ENCODE measurements at regions not wholly inside any gene's neighbourhood (a gene's known extent, or its start where the extent isn't known, plus 50 kb on each side); places are given as distances from the start of the nearest gene placed in this dataset.

DNA sequence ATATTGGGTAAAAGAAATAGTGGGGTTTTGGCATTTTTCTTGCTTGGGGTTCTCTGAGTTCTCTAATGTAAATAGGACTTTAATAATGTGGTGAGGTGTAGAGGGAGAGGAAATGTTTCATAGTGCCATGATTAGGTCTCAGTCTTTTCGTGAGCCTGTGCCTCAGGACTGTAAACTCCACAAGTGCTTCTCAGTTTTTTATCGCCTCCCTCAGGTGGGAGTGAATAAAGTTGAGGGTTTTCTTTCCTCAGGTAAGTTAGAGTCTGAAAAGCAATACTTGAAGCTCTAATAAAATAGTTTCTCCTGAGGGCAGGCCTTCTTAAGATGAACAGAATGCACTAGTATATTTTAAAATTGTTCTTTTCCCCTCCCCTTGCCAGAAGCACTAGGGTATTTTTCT, 243.1 kb upstream of the SETBP1 start:
- DNase-seq (ENCODE audit: low spot score) = no peak

GRCh38 chr18:44450226-44450625, 230.5 kb upstream of the SETBP1 start:
- no peak for DNase-seq (ENCODE audit: low spot score)

GRCh38 chr18:44452346-44452745, 228.3 kb upstream of the SETBP1 start:
- DNase-seq (ENCODE audit: low spot score) = no peak

- DNase-seq (ENCODE audit: low spot score) = no peak
Measured at GRCh38 chr18:44453505-44453904, 227.2 kb upstream of the SETBP1 start.

GRCh38 chr18:44458777-44459176, 221.9 kb upstream of the SETBP1 start:
- DNase-seq (ENCODE audit: low spot score) = no peak

DNA sequence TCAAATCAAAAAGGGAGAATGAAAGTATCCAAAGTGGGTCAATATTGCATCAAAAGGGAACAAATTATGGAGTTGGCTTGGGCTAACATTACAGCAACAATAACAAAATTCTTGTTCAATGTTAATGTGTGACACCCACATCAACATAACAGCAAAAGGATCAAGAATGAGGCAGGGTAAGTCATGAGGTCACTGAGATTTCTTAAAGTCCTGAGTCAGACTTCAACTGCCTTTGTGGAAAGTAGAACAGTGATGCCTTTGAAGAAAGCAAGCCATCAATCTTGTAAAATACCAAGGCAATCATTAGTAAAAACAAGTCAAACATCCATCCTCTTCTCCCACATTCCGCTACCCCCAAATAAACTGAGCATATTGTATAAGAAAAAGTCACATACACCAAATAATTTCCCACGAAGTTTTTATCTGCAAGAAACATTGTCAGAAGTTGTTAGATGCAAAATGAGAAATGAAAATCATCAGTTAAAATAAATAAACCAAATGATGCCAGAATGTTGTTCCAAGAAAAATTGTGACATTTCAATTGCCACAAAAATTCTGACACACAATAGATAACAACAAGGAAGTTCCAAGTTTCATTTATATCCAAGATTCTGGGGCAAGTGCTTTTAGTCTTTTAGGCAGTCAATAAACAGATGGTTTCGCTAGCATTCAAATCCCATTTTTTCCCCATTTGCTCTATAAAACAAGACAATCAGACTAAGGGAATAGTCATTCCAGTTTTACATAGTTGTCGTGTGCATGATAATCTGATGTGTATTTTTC, 216.1 kb upstream of the SETBP1 start:
- no peak for DNase-seq (ENCODE audit: low spot score)

- DNase-seq (ENCODE audit: low spot score) = no peak
Measured at GRCh38 chr18:44465381-44465841, 215.3 kb upstream of the SETBP1 start.

GRCh38 chr18:44466997-44467396, 213.7 kb upstream of the SETBP1 start:
- no peak for DNase-seq (ENCODE audit: low spot score)

- DNase-seq (ENCODE audit: low spot score) = no peak
Measured at GRCh38 chr18:44467718-44468117, 213.0 kb upstream of the SETBP1 start.

GRCh38 chr18:44473394-44474066, 207.2 kb upstream of the SETBP1 start:
- no peak for DNase-seq (ENCODE audit: low spot score)

GRCh38 chr18:44474067-44474411, 206.6 kb upstream of the SETBP1 start:
- no peak for DNase-seq (ENCODE audit: low spot score)

DNA sequence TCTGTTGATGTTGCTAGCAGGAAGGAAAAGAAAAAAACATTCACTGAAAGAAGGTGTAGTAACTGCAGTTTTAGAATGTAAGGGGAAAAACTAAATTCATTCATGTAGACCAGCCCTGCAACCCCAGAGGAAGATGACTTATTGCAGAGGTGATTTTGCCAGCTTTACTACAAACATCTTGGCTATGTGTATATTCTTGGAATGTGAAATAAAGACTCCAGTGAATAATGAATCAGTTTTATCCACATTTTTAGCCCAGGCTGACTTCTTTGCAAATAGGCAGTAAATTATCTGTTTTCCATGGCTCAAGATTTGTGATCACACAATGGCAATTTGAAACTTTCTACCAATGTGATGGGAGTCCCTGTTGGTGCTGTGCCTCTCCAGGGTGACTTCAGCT, 206.1 kb upstream of the SETBP1 start:
- no peak for DNase-seq (ENCODE audit: low spot score)

- no peak for DNase-seq (ENCODE audit: low spot score)
Measured at GRCh38 chr18:44482761-44483160, 197.9 kb upstream of the SETBP1 start.

DNA sequence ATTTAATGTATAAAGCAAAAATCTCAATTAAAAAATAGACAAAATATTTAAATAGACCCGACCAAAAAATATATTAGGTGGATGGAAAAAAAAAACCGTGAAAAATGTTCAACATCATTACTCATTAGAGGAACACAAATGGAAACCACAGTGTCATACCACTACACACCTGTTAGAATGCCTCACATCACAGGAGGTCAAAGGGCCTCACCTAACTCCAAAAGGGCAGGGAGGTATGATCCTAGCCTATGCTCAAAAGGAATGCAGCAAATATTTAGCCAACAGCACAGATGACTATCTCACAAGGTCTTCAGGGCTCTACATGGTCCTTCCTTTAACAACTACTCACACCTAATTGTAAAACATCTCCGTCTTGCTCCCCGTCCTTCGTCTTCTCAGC, 185.5 kb upstream of the SETBP1 start:
- DNase-seq (ENCODE audit: low spot score) = no peak

DNA sequence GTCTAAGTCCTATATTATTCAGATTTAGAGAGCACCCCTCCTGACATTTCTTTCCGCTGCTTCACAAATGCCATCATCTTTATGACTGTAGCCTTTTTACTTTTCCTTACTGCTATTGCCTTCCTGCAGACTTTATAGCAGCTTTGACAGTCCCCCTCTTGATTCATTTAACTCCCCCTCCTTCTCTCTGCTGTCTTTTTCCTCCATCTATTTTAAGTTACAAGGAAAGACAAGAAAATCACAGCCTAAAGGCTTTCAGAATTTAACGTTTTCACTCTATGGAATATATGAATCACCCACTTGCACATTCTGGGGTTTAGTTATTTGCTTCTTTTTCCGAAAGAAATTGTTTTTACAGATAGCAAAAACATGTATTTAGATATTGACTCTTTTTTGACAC, 183.4 kb upstream of the SETBP1 start:
- DNase-seq (ENCODE audit: low spot score) = no peak

- DNase-seq (ENCODE audit: low spot score) = no peak
Measured at GRCh38 chr18:44497757-44498490, 182.8 kb upstream of the SETBP1 start.

DNA sequence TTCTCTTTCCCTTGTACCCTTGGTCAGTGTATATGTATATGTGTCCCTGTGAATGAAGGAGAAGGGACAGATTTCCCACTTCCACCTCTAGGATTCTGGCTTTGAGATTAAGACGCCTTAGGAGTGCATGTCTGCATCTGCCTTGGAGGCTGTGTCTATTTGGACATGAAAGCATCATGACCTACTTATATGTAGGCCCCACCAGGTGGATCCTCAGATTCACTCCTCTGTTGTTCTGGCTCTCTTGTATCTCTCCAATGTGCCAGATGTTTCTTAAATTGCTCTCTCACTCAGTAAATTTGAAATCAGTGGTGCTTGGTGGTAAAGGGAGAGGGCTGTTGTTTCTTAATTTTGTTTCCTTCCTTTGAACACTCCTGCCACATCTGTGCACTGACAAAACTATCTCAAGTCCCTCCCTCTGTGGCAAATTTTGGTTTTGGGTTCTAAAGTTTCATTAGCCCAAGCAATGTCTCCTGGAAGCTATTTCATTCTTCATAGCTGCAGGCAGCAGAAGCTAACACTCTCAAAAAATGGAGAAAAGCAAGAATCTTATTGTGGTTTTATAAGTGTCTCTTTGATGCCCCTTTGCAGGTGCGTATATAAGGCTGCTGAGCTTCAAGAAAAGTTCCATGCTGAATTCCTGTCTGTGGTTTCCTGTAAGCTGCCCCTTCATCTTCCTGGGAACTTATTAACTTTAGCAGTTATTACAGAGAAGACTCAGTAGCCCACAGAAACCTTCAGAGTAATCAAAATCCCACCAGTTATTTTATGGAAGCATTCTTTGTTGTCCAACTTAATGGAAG, 179.7 kb upstream of the SETBP1 start:
- DNase-seq (ENCODE audit: low spot score) = no peak

- DNase-seq (ENCODE audit: low spot score) = no peak
Measured at GRCh38 chr18:44502221-44502620, 178.5 kb upstream of the SETBP1 start.

GRCh38 chr18:44502790-44503189, 177.9 kb upstream of the SETBP1 start:
- no peak for DNase-seq (ENCODE audit: low spot score)

DNA sequence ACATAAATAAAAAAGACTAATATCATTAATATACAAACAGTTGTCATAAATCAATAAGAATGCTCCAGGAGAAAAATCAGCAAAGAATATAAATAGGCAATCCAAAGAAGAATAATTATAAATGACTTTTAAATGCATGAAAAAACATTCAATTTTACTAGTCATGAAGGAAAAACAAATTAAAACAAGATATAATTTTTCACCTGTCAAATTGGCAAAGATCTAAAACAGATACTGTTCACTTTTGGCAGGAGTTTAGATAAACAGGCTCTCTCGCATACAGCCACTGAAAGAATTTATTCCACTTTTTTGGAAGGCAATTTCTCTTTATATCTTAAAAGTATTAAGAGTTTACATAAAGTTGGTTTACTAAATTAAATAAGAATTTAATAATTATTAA, 176.8 kb upstream of the SETBP1 start:
- no peak for DNase-seq (ENCODE audit: low spot score)

DNA sequence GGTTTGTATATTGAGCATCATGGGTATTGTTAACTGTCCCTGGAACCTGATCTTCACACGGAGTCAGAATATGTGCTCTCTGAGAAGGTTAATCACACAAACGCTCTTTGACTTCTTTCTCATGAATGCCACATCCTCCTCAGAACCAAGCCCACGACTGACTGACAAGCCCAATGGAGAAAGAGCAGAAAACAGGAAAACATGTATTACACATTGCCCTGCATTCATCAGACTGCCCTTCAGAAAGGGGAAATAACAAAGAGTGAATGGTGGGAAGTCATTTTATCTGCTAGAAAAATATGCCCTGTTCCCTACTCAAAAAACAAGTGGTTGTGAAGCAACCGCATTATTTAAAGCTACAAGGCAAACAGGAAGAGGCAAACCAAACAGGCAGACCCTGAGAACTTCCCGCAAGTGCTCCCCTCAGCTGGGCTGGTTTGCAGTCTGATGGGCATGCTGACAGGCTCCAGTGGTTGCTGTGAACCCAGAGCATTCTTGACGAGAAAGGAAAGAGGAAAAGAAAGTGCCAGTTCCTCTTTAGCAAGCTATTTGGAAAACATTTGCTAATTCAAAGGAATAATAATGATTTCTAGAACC, 172.9 kb upstream of the SETBP1 start:
- peak; percentile 11 for DNase-seq (ENCODE audit: low spot score)

GRCh38 chr18:44508474-44508873, 172.2 kb upstream of the SETBP1 start:
- no peak for DNase-seq (ENCODE audit: low spot score)

Measured in activated CD4-positive, alpha-beta T cell treated with anti-CD3 and anti-CD28 coated beads, Interleukin-2, Interleukin-4, amounts not matched to agents 100 ng/mL and 50 ng/mL, durations not matched to agents 16 hours and 8 hours (primary cell).